ENCODE measurements at regions not wholly inside any gene's neighbourhood (a gene's known extent, or its start where the extent isn't known, plus 50 kb on each side); places are given as distances from the start of the nearest gene placed in this dataset.

DNA sequence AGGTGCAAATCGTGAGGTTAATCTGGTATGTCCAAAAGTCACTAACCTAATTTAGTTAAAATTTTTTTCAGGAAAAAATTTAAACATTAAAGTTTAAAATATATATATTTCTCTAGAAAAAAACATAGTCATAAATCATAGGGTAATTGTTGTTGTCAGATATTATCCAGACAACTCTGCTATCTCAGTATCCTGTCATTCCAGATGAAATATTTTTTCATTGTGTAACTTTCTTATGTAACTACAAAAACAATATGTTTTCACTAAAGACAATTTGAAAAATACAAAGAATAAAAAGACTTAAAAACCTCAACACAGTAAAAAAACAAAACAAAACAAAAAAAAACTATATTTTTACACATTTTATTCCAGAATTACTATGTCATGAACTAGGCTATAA lies 57.6 kb downstream of the TENT5A start:
- no peak for DNase-seq

GRCh38 chr6:81694207-81694606 lies 58.3 kb downstream of the TENT5A start:
- DNase-seq = no peak

GRCh38 chr6:81693266-81693665 lies 59.2 kb downstream of the TENT5A start:
- DNase-seq = no peak

GRCh38 chr6:81690073-81690472 lies 62.4 kb downstream of the TENT5A start:
- DNase-seq = no peak

GRCh38 chr6:81689580-81689979 lies 62.9 kb downstream of the TENT5A start:
- no peak for DNase-seq

DNA sequence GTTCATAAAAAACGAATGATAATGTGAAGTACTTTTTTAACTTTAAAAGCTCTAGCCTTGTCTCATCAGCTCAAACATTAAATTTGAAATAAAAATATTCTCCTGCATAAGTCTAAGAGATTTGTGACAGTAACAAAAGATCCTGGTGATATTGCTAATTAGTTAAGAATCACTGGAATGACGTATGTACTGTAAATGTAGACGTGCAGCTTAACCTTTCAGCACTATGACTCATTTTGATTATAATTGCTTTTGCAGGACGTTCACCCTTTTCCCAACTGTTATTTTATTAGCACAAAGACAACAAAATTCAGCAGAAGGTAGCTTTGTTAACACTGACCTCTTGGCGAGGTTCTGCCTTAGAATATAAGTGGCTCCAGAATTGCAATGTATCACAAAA lies 68.6 kb downstream of the TENT5A start:
- DNase-seq = no peak

DNA sequence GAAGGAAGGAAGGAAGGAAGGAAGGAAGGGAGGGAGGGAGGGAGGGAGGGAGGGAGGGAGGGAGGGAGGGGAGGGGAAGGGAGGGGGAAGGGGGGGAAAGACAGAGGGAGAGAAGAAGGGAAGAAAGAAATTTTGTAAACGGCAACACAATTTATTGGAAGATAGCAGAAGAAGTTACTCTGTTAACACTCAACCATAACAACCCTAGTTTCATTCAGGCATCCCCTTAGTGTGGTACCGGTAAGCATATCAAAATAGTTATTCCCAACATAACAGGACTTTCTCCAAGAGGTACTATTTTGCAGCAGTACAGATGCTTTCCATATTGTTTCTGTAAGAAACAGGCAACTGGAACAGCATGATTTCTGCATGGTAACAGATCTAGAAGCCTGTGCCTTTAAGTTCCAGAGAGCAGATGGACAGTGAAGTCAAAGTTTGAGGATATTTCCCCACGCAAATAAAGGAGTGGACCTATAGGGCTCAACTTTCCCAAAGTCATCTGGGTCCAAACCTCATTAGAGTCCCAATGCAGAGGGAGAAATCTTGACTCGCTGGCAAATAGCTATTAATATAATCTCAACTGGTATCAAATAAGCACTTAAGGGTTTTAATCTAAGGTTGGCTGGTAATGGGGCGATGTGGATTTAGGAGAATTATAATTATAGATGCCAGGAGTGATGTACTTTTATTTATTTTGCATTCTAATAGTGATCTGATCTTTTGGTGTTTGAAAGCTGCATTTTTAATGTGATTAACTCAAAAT lies 69.4 kb downstream of the TENT5A start:
- no peak for DNase-seq

GRCh38 chr6:81682235-81682795 lies 70.2 kb downstream of the TENT5A start:
- no peak for DNase-seq

GRCh38 chr6:81669445-81669844 lies 83.0 kb downstream of the TENT5A start:
- no peak for DNase-seq

GRCh38 chr6:81668615-81669047 lies 83.8 kb downstream of the TENT5A start:
- DNase-seq = no peak

GRCh38 chr6:81666481-81666880 lies 86.0 kb downstream of the TENT5A start:
- DNase-seq = no peak

DNA sequence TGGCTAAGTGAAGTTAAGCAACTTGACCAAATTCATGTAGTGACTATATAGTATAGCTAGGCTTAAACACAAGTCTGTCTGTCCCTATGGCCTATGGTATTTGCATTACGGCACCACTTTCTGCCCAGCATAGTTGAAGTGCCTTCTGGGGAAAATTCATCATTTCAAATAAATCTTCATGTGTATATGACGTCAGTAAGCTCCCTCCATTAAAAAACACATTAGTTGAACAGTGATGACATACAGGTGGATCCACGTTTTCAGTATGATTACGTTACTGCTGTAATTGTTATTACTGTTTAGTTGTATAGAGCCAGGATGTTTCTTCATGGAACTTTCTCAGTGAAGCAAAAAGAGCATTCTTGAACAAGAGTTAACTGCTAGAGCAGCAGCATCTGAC lies 96.2 kb downstream of the TENT5A start:
- DNase-seq = no peak

- no peak for DNase-seq
Measured at GRCh38 chr6:81655696-81656095, 96.8 kb downstream of the TENT5A start.

- DNase-seq = no peak
Measured at GRCh38 chr6:81648502-81648901, 104.0 kb downstream of the TENT5A start.

GRCh38 chr6:81643156-81643555 lies 109.3 kb downstream of the TENT5A start:
- DNase-seq = no peak

DNA sequence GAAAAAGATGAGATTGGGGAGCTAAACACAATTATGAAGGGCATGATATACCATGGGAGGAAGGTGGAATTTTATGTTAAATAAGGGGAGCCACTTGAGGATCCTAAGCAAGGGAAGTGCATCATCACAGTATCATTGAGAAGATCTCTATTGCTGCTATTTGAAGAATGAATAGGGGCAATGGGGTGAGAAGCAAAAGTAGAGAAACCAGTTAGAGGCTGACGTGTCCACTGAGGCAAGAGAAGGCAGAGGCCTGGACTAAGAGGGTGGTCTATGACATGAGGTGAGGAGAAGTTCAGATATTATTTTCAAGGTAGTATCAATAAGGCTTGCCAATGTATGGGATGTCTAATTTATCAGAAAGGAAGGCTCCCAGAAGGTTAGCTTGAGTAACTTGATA lies 111.6 kb downstream of the TENT5A start:
- DNase-seq = no peak

DNA sequence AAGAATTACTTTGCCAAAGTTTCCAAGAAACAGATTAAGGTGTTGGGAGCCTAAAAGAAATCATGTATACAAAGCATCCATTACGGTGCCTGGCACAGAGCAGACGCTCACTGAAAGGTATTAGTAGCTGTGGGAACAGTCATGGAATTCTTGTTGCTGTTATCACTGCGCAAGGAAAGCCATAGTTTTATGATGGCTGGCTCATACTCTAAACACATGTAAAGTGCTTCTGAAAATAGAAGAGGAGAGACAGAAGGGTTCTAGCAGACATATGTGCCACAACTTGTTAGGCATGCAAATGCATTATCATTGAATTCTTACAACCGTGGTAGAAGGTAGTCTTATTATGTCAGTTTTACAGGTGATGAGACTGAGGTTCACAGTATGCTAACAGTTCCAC lies 112.4 kb downstream of the TENT5A start:
- no peak for DNase-seq

GRCh38 chr6:81638366-81638765 lies 114.1 kb downstream of the TENT5A start:
- peak; percentile 77 for DNase-seq

DNA sequence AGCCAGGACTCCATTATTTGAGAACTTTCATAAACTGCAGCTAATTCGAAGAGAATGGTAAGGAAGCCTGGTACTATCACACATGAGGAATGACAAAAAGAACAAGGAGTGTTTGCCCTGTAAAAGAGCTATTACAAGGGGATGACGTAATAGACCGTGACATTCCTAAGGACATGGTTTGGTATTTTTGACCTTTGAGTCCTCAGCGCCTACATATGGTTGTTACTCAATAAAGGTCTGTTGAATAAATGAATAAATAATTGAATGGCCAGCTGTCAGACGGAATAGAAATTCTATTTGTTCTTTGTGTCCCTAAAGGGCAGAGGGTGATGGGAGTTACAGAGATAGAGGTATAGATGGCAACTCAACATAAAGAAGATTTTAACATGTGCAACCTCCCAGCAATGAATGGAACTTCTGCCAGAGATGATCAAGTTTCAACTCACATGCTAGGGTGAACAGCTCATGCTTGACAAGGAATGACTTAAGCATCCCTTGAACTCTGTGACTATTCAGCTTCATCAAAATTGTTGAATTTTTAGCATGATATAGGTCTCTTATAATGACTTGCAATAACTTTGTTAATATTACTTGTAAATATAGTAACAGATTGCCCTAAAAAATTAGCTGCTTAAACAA lies 115.4 kb downstream of the TENT5A start:
- no peak for DNase-seq

DNA sequence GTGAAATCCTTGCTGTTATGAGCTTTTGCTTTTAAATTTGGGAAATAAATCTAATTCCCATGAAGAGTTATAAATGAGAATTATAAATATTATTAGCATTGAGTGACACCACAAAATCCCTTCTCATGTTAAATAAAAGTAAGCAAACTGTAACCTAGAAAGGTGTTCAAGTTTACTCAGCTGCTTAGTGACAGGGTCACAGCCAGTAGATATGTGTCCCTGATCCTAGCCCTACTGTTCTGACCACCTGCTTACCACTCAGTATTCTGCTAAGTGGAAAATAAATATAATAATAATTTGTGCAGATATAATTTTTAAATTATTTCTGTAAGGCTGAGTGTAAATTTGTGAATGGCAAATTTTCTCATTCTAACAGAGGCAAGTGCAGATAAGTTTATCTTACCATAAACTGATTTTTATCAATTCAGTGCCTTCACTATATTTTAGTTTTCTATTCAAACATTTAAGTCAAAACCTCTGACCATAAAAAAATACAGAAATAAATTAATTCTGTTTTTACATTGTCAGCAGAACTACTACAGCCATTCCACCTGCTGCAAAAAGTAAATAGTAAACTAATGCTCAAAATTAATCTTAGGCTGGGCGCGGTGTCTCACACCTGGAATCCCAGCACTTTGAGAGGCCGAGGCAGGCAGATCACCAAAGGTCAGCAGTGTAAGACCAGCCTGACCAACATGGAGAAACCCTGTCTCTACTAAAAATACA lies 118.2 kb downstream of the TENT5A start:
- DNase-seq = no peak

DNA sequence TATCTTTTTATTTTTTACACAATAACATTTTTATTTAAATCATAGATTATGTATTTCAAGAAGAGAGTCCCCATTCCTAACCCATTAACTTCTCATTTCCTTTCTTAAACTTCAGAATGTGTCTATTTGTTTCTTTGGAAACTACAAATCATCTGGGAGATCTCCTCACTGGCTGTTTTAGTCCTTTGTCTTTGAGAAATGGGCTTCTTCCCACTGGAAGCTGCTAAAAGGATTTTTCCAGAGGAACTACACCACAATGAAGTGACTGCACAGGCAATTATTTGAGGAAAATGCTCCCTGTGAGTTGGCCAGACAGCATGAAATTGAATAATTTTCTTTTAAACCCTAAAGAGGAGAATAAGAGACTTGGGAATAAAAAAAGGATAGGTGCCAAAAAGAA lies 119.1 kb downstream of the TENT5A start:
- no peak for DNase-seq

DNA sequence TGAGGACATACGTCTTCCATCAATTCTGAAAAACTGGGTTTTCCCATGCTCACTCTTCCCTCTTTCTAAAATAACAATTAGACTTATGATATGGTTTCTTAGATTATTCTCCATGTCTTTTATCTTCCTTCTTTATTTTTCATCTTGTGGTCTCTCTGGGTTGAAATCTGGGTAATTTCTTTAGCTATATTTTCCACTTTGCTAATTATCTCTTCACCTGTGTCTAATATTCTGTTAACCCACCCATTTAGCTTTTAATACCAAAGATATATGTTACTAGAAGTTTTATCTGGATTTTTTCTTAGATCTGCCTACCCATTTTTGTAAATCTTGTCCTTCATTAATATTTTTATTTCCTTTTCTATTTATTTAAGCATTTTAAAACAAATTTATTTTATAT lies 121.8 kb downstream of the TENT5A start:
- no peak for DNase-seq

DNA sequence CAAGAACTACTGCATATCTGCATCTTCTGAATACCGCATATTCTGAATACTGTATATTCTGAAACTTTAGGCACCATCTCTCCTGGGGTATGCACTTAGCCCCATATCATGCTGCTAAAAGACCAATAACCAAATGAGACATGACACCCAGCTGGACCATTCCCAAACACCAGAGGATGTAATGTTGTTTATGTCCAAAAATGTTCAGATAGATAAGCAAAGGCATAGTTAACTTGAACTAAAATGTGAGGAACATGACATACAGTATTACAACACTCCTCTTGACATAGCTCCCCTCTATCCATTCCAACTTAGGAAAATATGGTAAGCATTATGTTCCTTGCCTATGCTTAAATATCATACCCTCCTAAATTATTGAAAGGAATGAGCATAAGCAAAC lies 127.3 kb downstream of the TENT5A start:
- DNase-seq = no peak

- DNase-seq = no peak
Measured at GRCh38 chr6:81624453-81624852, 128.0 kb downstream of the TENT5A start.

All from islet precursor cell (in vitro differentiated cells).